ENCODE measurements at regions not wholly inside any gene's neighbourhood (a gene's known extent, or its start where the extent isn't known, plus 50 kb on each side); places are given as distances from the start of the nearest gene placed in this dataset.

GRCh38 chr6:112682071-112682470 is 334.9 kb downstream of the RFPL4B start:
- no peak for TF ChIP-seq CTCF (IDR thresholded peaks at IDR 0.05)

GRCh38 chr6:112683106-112683505 is 336.0 kb downstream of the RFPL4B start:
- no peak for TF ChIP-seq CTCF (IDR thresholded peaks at IDR 0.05)

DNA sequence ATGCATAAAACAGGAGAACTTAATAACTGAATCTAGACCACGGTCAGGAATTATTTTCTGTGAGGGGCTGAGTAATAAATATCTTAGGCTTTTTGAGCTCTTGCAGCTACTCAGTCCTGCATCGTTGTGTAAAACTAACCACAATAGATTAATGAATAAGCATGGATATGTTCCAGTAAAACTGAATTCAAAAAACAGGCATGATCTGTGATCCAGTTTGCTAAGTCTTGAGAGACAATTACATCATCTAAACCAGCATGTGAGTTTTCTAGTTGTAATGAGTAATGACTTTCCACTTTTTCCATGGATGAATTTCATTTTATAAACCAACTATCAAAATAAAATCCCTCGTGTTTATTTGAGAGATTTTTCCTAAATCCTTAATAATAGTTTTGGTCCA is 336.8 kb downstream of the RFPL4B start:
- no peak for TF ChIP-seq CTCF (IDR thresholded peaks at IDR 0.05)

GRCh38 chr6:112690497-112691202 is 343.5 kb downstream of the RFPL4B start:
- no peak for TF ChIP-seq CTCF (IDR thresholded peaks at IDR 0.05)

DNA sequence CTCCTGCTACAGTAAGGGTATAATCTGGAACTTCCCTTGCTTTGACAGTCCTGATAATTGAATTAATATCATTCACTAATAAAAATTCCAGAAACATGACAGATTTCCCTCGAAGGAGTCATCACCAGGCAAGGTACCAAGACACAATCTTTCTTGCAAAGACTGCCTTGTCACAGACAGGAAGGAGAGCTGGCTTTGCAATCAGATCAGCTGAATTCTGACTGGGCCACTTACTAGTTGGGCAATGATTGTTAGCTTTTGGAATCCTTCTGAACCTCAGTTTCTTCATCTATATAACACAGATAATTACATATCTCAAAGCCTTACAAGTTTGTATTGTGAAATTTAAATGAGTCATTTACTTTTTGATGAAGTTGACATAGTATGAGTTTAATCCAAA is 344.2 kb downstream of the RFPL4B start:
- no peak for TF ChIP-seq CTCF (IDR thresholded peaks at IDR 0.05)

- TF ChIP-seq CTCF (IDR thresholded peaks at IDR 0.05) = no peak
These were observed 347.9 kb downstream of the RFPL4B start for GRCh38 chr6:112695001-112695400.

DNA sequence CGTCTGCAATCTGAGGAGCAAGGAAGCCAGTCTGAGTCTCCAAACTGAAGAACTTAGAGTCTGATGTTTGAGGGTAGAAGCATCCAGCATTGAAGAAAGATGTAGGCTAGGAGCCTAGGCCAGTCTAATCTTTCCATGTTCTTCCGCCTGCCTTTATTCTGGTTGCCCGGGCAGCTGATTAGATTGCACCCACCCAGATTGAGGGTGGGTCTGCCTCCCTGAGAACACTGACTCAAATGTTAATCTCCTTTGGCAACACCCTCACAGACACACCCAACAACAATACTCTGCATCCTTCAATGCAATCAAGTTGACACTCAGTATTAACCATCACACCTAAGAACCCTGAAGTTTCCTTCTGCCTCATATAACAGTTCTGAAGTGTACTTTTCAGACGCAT is 350.1 kb downstream of the RFPL4B start:
- TF ChIP-seq CTCF (IDR thresholded peaks at IDR 0.05) = no peak

DNA sequence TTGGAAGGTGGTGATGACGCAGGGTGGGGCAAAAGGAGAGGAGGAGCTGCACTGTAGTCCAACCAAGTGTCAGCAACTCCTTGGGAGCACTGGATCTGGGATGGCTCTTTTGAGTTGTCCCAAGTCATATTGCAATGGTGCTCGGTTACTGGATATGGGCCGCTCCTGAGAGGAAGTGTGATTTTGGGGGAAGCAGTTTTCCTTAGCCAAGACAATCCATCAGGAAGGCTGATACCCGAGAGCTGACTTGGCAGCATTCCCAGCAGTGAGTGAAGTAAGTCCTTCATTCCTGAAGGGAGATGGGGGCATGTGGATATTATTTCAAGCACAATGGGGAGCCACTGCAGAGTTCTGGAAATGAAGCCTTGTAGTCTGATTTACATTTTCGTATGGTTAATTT is 354.1 kb downstream of the RFPL4B start:
- no peak for TF ChIP-seq CTCF (IDR thresholded peaks at IDR 0.05)
